Medulla oblongata (tissue), 1 donor: ENCODE measurements at regions not wholly inside any gene's neighbourhood (a gene's known extent, or its start where the extent isn't known, plus 50 kb on each side); places are given as distances from the start of the nearest gene placed in this dataset.
A peak's percentile ranks its signal among the peaks of the same experiment; 100 is the strongest.

ENCODE experiments used
- DNase-seq: peaks from one replicate; pipeline ENCODE4 v3.0.0-alpha.2; 2015; ENCODE audit errors: extremely low spot score

DNA sequence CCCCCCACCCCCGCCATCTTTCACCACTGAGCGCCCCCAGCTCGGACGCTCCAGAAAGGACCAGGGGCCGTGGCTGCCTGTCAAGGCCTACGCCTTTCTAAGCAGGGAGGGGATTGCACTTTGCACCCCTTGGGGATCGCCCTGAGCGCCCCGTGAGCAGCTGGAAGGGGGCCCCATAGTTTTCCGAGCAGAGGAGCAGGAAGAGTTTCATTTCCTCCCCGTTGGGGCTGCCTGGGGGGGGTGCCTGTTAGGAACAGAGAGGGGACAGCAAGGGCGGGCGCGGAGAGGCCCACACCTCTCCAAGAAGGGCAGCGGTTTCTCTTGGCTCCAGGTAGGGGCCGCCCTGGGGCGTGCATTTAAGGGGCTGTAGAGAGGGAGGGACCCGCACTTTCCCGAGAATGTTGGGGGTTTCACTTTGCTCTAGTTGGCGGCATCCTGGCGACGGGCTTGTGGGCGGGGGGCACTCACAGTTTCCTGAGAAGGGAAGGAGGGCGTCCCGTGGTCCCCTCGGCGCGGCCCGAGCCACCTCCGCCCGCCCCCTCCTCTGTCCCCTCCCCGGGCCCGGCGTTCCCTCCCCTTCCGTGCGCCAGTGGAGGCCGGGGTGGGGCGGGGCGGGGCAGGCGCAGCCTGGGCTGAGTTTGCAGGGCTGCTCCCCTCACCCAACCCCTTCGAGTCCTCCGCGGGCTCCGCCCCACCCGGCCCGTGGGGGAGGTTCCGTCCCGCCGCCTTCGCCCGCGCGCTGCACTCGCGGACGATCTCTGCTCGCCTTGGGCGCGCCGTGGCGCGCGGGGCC is 82.3 kb upstream of the CD99 start:
- DNase-seq, result peak; percentile 65

GRCh38 chrX:2607113-2607512 is 84.0 kb upstream of the CD99 start:
- DNase-seq, result no peak

DNA sequence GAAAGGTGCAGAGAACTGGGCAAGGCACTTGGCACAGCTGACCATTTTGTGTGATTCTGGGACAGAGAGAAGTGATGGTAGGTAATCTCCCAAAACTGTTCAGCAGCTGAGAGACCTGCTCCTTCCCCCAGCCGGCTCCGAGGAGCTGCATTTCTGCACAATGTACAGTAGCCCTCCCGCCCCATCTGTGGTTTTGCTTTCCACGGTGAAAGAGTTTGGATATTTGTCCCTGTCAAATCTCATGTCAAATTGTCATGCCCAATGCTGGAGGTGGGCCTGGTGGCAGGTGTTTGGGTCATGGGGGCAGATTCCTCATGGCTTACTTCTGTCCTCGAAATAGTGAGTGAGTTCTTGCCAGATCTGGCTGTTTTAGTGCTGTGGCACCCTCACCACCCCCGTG is 90.5 kb upstream of the CD99 start:
- DNase-seq, result no peak

GRCh38 chrX:2596555-2597255 is 94.4 kb upstream of the CD99 start:
- DNase-seq, result no peak

DNA sequence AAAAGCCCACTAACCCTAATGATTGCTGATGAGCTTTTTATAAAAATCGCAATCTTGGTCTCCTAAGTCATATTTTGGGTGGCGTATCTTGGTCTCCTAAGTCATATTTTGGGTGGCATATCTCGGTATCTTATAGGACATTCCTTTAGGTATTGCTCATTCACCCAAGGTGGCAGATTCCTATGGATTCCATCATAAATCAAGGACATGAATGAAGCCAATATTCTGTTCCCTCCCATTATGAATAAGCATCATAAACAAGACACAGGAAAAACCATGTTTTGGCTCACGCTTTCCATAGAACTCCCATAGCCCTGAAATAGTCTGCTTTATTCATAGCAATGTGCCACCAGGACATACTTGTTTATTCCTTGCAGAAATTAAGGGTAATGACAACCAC is 95.0 kb upstream of the CD99 start:
- DNase-seq, result no peak

DNA sequence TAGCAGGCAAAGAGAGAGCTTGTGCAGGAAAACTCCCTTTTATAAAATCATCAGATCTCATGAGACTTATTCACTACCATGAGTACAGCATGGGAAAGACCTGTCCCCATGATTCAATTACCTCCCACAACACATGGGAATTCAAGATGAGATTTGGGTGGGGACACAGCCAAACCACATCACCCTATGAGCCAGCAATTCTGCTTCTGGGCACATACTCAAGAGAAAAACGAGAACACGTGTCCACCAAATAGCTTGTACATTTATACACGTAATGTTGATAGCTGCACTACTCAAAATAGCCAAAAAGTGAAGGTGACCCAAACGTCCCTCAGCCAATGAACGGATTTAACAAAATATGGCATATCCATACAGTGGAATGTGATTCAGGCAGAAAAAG is 94.5 kb upstream of the DHRSX start:
- no peak for DNase-seq

DNA sequence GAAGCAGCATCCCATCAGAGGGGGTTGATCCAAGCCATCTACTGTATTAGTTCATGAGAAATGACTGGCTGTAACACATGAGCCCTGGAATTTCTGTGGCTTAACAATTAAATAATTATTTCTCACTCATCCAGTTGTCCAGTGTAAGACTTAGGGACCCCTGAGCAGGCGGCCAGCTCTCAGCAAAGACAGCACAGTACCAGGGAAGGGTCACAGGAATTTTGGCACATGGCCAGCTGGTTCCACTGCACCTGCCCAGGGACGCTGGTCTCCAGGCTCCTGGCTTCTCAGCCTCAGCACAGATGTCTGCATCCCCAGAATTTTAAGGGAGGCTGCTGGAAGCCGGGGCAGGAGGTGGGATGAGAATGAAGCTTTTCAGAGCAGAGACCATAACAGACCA is 93.7 kb upstream of the DHRSX start:
- DNase-seq, result no peak

- no peak for DNase-seq
Observed at GRCh38 chrX:2592279-2592678, 91.5 kb upstream of the DHRSX start.

DNA sequence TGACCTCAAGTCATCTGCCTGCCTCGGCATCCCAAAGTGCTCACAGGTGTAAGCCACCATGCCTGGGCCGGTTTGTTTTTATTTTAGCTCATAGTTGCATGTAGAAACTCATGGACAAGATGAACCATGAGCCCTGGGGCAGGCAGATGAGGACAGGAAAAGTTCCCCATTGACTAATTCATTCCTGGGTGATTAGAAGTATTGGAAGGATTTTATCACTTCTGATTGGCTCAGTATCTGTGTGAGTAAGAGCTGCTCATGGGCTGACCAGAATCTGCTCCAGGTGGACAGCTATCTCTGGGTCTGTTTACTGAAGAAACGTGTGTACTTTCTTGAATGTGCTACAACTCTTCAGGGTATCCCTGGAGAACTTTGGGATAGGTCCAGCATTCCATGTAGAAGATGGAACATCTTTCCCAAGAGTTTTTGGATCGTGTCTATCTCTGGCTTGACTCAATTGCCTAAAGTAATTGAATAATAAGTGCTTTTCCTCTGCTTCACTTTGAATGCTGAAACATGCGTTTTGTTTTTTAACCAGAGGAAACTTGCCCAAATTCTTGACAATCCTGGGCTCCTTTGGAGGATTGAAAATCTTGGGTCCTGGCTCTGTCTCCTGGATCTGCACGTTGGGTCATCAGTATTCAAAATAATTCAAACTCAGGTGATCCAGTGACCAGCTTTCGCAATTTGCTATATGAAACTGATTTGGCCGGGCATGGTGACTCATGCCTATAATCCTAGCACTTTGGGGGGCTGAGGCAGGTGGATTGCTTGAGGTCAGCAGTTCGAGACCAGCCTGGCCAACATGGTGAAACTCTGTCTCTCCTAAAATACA is 88.6 kb upstream of the DHRSX start:
- DNase-seq, result no peak

DNA sequence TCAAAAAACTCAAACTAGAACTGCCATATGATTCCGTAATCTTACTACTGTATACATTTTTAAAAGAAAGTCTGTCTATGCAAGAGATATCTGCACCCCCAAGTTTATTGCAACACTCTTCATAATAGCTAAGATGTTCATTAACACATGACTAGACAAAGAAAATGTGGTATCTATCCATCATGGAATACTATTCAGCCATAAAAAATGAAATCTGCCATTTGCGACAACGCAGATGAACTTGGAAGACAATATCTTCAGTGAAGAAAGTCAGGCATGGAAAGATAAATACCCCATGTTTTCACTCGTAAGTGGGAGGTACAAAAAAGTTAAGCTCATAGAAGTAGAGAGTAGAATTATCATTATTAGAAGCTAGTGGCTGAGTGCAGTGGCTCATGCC is 87.3 kb upstream of the DHRSX start:
- no peak for DNase-seq

- DNase-seq, result no peak
Observed at GRCh38 chrX:2587146-2587545, 86.4 kb upstream of the DHRSX start.

GRCh38 chrX:2585158-2585470 is 84.3 kb upstream of the DHRSX start:
- no peak for DNase-seq

DNA sequence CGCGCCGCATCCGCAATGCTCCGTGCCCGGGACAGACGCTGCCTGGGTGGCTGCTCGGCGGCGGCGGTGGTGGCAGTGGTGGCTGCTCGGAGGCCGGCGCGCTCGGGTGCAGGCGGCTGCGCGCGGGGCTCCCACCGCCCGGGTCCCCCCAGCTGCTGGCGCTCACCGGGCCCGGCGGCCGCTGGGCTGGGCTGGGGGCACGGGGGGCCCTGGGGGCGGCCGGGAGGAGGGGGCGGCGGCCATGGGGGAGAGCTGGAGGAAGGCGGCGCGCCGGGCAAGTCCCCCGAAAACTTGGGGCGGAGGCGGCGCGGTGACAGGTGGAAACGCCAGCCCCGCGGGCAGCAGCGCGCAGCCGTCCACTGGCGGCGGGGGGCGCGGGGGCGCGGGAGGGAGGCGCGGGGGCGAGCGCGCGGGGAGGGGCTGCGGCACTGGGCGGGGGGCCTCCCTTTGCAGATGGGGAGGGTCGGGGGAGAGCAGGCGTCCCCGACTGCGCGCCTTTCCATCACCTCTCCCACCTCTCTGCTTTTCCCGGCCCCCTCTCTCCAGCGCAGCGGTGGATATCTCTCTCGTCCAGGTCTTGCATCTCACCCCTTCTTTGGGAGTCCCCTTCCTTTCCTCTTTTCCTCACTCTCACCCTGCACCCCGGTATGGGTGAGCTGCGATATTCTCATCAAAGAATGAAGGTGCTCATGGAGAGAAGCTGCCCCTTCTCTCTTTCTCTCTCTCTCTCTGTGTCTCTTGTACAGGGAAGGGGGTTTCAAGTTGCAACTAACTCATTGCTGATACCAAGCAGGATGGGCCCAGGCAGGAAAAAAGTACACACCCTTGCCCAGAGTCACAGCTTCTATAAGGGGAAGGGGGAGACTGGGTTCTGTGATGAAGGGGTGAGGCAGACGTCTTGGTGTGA is 83.7 kb upstream of the DHRSX start:
- DNase-seq, result no peak

GRCh38 chrX:2583194-2584162 is 82.7 kb upstream of the DHRSX start:
- no peak for DNase-seq

DNA sequence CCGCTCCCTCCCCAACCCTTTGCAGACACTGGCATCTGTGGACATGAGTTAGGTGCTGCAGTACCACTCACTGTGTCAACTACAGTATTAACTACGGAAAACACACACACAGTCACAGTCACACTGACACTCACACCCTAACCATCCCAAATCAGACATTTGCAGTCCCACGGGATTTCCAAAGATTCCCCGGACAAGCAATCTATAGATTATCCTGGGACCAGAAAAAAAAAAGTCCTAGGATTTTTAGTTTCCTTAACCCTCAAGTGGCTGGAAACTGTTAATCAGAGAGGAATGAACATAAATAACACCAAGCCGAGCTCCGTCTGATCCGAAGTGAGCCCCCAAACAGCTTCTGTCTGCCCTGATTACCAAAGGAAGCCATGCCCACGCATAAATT is 81.9 kb upstream of the DHRSX start:
- no peak for DNase-seq

DNA sequence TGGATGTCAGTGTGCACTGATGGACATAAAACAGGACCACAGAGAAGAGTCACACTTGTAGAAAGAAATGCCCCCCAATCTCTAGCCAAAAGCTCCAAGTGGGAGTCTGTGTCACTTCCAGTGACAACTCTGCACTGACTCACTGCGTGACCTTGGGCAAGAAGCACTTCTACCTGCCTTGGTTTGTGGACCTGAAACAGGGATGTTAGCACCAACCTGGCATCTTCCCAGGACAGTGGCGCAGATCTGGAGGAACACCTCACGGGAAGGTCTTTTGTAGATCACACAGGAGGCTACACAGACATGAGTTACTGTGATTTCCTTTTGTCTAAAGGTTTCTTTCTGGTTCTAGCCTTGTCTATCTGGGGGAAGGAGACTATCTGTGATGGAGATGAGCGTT is 80.5 kb upstream of the DHRSX start:
- DNase-seq, result no peak

- DNase-seq, result no peak
Observed at GRCh38 chrX:2578864-2579263, 78.1 kb upstream of the DHRSX start.

GRCh38 chrX:2577844-2578466 is 77.2 kb upstream of the DHRSX start:
- DNase-seq, result no peak

- DNase-seq, result no peak
Observed at GRCh38 chrX:2576793-2577192, 76.0 kb upstream of the DHRSX start.

DNA sequence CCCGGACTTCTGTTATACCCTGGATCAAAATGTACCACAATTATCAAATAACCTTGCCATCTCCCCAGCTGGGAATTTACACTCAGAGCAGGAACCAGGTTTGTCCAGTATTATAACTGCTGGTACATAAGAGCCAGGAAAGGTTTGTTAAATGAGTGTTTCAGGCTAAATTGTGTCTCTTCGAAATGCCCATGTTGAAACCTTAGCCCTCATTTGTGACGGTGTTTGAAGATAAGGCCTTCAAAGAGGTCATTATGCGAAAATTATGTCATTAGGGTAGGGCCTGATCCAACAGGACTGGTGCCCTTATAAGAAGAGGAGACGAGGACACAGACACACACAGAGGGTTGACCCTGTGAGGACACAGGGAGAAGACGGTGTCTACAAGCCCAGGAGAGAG is 73.5 kb upstream of the DHRSX start:
- DNase-seq, result no peak
